ENCODE measurements at regions not wholly inside any gene's neighbourhood (a gene's known extent, or its start where the extent isn't known, plus 50 kb on each side); places are given as distances from the start of the nearest gene placed in this dataset.
"Not testable (repeated sequence)": the region's sequence is repeated elsewhere in the genome, so short reads cannot be mapped to it uniquely, and the experiment has no call there.

GRCh38 chr21:15119486-15119885 lies 54.7 kb upstream of the NRIP1 start:
- no peak for DNase-seq (ENCODE audit: low read depth)

GRCh38 chr21:15121097-15121654 lies 56.4 kb upstream of the NRIP1 start:
- no peak for DNase-seq (ENCODE audit: low read depth)

- peak; percentile 85 for DNase-seq (ENCODE audit: low read depth)
Measured at GRCh38 chr21:15121655-15122120, 56.9 kb upstream of the NRIP1 start.

GRCh38 chr21:15122241-15122640 lies 57.4 kb upstream of the NRIP1 start:
- peak; percentile 14 for DNase-seq (ENCODE audit: low read depth)

- DNase-seq (ENCODE audit: low read depth), result no peak
Measured at GRCh38 chr21:15124731-15125130, 59.9 kb upstream of the NRIP1 start.

GRCh38 chr21:15126948-15127347 lies 62.1 kb upstream of the NRIP1 start:
- DNase-seq (ENCODE audit: low read depth), result no peak

GRCh38 chr21:15127437-15127836 lies 62.6 kb upstream of the NRIP1 start:
- DNase-seq (ENCODE audit: low read depth), result no peak

GRCh38 chr21:15128267-15128666 lies 63.5 kb upstream of the NRIP1 start:
- DNase-seq (ENCODE audit: low read depth), result no peak

GRCh38 chr21:15128714-15129113 lies 63.9 kb upstream of the NRIP1 start:
- not testable (repeated sequence) for DNase-seq (ENCODE audit: low read depth)

- no peak for DNase-seq (ENCODE audit: low read depth)
Measured at GRCh38 chr21:15130326-15130725, 65.5 kb upstream of the NRIP1 start.

- peak; percentile 53 for DNase-seq (ENCODE audit: low read depth)
Measured at GRCh38 chr21:15130751-15131150, 66.0 kb upstream of the NRIP1 start.

GRCh38 chr21:15132781-15133180 lies 68.0 kb upstream of the NRIP1 start:
- no peak for DNase-seq (ENCODE audit: low read depth)

GRCh38 chr21:15134701-15135470 lies 70.1 kb upstream of the NRIP1 start:
- no peak for DNase-seq (ENCODE audit: low read depth)

- peak; percentile 25 for DNase-seq (ENCODE audit: low read depth)
Measured at GRCh38 chr21:15135867-15136629, 71.2 kb upstream of the NRIP1 start.

- no peak for DNase-seq (ENCODE audit: low read depth)
Measured at GRCh38 chr21:15138490-15138889, 73.7 kb upstream of the NRIP1 start.

GRCh38 chr21:15139898-15140297 lies 75.1 kb upstream of the NRIP1 start:
- DNase-seq (ENCODE audit: low read depth), result peak; percentile 30

- peak; percentile 67 for DNase-seq (ENCODE audit: low read depth)
Measured at GRCh38 chr21:15140321-15141019, 75.7 kb upstream of the NRIP1 start.

GRCh38 chr21:15141261-15141970 lies 76.6 kb upstream of the NRIP1 start:
- DNase-seq (ENCODE audit: low read depth), result peak; percentile 69

- peak; percentile 49 for DNase-seq (ENCODE audit: low read depth)
Measured at GRCh38 chr21:15144026-15144425, 79.2 kb upstream of the NRIP1 start.

GRCh38 chr21:15148437-15148836 lies 83.6 kb upstream of the NRIP1 start:
- no peak for DNase-seq (ENCODE audit: low read depth)

- DNase-seq (ENCODE audit: low read depth), result no peak
Measured at GRCh38 chr21:15149600-15150224, 84.9 kb upstream of the NRIP1 start.
